Vagina (tissue), 2 donors: ENCODE measurements at regions not wholly inside any gene's neighbourhood (a gene's known extent, or its start where the extent isn't known, plus 50 kb on each side); places are given as distances from the start of the nearest gene placed in this dataset.

Source experiments
- DNase-seq, 2 donors: peaks; one replicate each; pipeline ENCODE4 v3.0.0-alpha.2; 2017; ENCODE audit errors: extremely low spot score in 2 of 2
- H3K27ac ChIP-seq: fragments of 200-600 bp; sonication (generic); one replicate; pipeline ENCODE4 v1.5.1; 2019
- H3K27me3 ChIP-seq: fragments of 200-600 bp; sonication (generic); one replicate; pipeline ENCODE4 v1.5.1; 2019
- H3K36me3 ChIP-seq, 2 donors: fragments of 200-600 bp; sonication (generic); one replicate each; pipeline ENCODE4 v1.5.1; 2017 to 2019
- H3K4me1 ChIP-seq: fragments of 200-600 bp; sonication (generic); one replicate; pipeline ENCODE4 v1.5.1; 2019
- H3K4me3 ChIP-seq, 2 donors: fragments of 200-600 bp; sonication (generic); 1 replicate in 1 of 2; 2 replicates in 1 of 2; pipeline ENCODE4 v1.5.1; 2016 to 2019
- H3K9me3 ChIP-seq: fragments of 200-600 bp; sonication (generic); one replicate; pipeline ENCODE4 v1.5.1; 2019
- CTCF ChIP-seq, 3 experiments: fragments of 450-650 bp in 2 of 3; fragments of 200-600 bp in 1 of 3; sonication (generic) in 1 of 3; IDR thresholded peaks; one replicate each; pipeline ENCODE4 v1.5.1; 2017 to 2019; ENCODE audit warnings: antibody characterized with exemption in 3 of 3, mild to moderate bottlenecking in 2 of 3, moderate library complexity in 2 of 3
- POLR2A ChIP-seq, 2 donors: fragments of 450-650 bp; IDR thresholded peaks; one replicate each; pipeline ENCODE4 v1.6.1; 2017; ENCODE audit warnings: antibody characterized with exemption in 2 of 2, mild to moderate bottlenecking in 2 of 2, moderate library complexity in 2 of 2
- POLR2AphosphoS5 ChIP-seq, 2 donors: sonication (generic); formaldehyde crosslinking; IDR thresholded peaks; one replicate each; pipeline ENCODE4 v1.9.0; 2017; ENCODE audit warnings: antibody characterized with exemption in 2 of 2, mild to moderate bottlenecking in 2 of 2, low read depth in 1 of 2; ENCODE audit not compliant: insufficient read depth in 1 of 2
- intact Hi-C: fragments of 100-400 bp; cut with DNase I; formaldehyde crosslinking; loops from one replicate; pipeline ENCODE4 v1.15.1; 2023

GRCh38 chr1:4960782-4961475 is 306.5 kb downstream of the AJAP1 start:
- no peaks in the 10 kb centered on the region for H3K4me1 ChIP-seq
- intact Hi-C loops, result no loop called here
- no peak overlapping the region for H3K4me3 ChIP-seq
- H3K27me3 ChIP-seq, result no peaks in the 10 kb centered on the region
- no peak overlapping the region for H3K27ac ChIP-seq
- H3K36me3 ChIP-seq, result no peaks in the 10 kb centered on the region
- no peak for DNase-seq
- TF ChIP-seq POLR2AphosphoS5 (IDR thresholded peaks at IDR 0.05; ENCODE audit: insufficient read depth in 1 of 2, low read depth in 1 of 2) (no peak), POLR2A (IDR thresholded peaks at IDR 0.05) (no peak), CTCF (IDR thresholded peaks at IDR 0.05) (no peak)
- H3K9me3 ChIP-seq, result no peaks in the 10 kb centered on the region

GRCh38 chr1:4960336-4960735 is 305.9 kb downstream of the AJAP1 start:
- Histone ChIP-seq H3K36me3 (no peaks in the 10 kb centered on the region), H3K4me1 (no peaks in the 10 kb centered on the region), H3K9me3 (no peaks in the 10 kb centered on the region), H3K4me3 (no peak overlapping the region), H3K27me3 (no peaks in the 10 kb centered on the region), H3K27ac (no peak overlapping the region)
- TF ChIP-seq POLR2AphosphoS5 (IDR thresholded peaks at IDR 0.05; ENCODE audit: insufficient read depth in 1 of 2, low read depth in 1 of 2), result no peak
- no peak for TF ChIP-seq CTCF (IDR thresholded peaks at IDR 0.05)
- no peak for TF ChIP-seq POLR2A (IDR thresholded peaks at IDR 0.05)
- intact Hi-C loops, result no loop called here
- DNase-seq, result no peak

GRCh38 chr1:4959216-4959615 is 304.8 kb downstream of the AJAP1 start:
- H3K4me1 ChIP-seq, result no peaks in the 10 kb centered on the region
- DNase-seq, result no peak
- intact Hi-C loops, result no loop called here

GRCh38 chr1:4957027-4957426 is 302.6 kb downstream of the AJAP1 start:
- intact Hi-C loops, result no loop called here
- Histone ChIP-seq H3K27me3 (no peaks in the 10 kb centered on the region), H3K4me3 (no peak overlapping the region), H3K27ac (no peak overlapping the region), H3K36me3 (no peaks in the 10 kb centered on the region), H3K4me1 (no peaks in the 10 kb centered on the region), H3K9me3 (no peaks in the 10 kb centered on the region)
- no peak for TF ChIP-seq POLR2AphosphoS5 (IDR thresholded peaks at IDR 0.05; ENCODE audit: insufficient read depth in 1 of 2, low read depth in 1 of 2)
- no peak for TF ChIP-seq POLR2A (IDR thresholded peaks at IDR 0.05)
- no peak for TF ChIP-seq CTCF (IDR thresholded peaks at IDR 0.05)
- DNase-seq, result no peak

More at GRCh38 chr1:4959216-4959615, 304.8 kb downstream of the AJAP1 start:
- no peak for TF ChIP-seq POLR2A (IDR thresholded peaks at IDR 0.05)
- no peak for TF ChIP-seq POLR2AphosphoS5 (IDR thresholded peaks at IDR 0.05; ENCODE audit: insufficient read depth in 1 of 2, low read depth in 1 of 2)
- TF ChIP-seq CTCF (IDR thresholded peaks at IDR 0.05), result no peak
- Histone ChIP-seq H3K9me3 (no peaks in the 10 kb centered on the region), H3K27me3 (no peaks in the 10 kb centered on the region), H3K4me3 (no peak overlapping the region), H3K36me3 (no peaks in the 10 kb centered on the region), H3K27ac (no peak overlapping the region)

- Histone ChIP-seq H3K27me3 (no peaks in the 10 kb centered on the region), H3K4me1 (no peaks in the 10 kb centered on the region), H3K4me3 (no peak overlapping the region), H3K9me3 (no peaks in the 10 kb centered on the region), H3K27ac (no peak overlapping the region), H3K36me3 (no peaks in the 10 kb centered on the region)
- intact Hi-C loops, result loop anchor here (5.0 kb wide), 1 partner anchor 877 kb away; no protein-coding TSS in a partner anchor
- no peak for TF ChIP-seq POLR2AphosphoS5 (IDR thresholded peaks at IDR 0.05; ENCODE audit: insufficient read depth in 1 of 2, low read depth in 1 of 2)
- TF ChIP-seq POLR2A (IDR thresholded peaks at IDR 0.05), result no peak
- TF ChIP-seq CTCF (IDR thresholded peaks at IDR 0.05), result no peak
- DNase-seq, result no peak
These were observed 300.0 kb downstream of the AJAP1 start for GRCh38 chr1:4954392-4954791.
